H9 (cell line): ENCODE measurements at regions not wholly inside any gene's neighbourhood (a gene's known extent, or its start where the extent isn't known, plus 50 kb on each side); places are given as distances from the start of the nearest gene placed in this dataset.

ENCODE experiments used
- DNase-seq: peaks from one replicate; pipeline ENCODE4 v3.0.0-alpha.2; 2017
- H2AFZ ChIP-seq: one replicate; pipeline ENCODE4 v1.6.1; 2013; ENCODE audit warnings: mild to moderate bottlenecking, low read length, control low read depth, moderate library complexity
- H2AK5ac ChIP-seq: 2 replicates; pipeline ENCODE4 v1.6.1; 2013; ENCODE audit warnings: low read length, control low read depth, mixed read lengths; ENCODE audit not compliant: insufficient read length
- H2BK120ac ChIP-seq: one replicate; pipeline ENCODE4 v1.6.1; 2013; ENCODE audit warnings: low read depth, mild to moderate bottlenecking, low read length, control low read depth, inconsistent platforms; ENCODE audit not compliant: poor library complexity, severe bottlenecking
- H2BK12ac ChIP-seq: 2 replicates; pipeline ENCODE4 v1.6.1; 2013; ENCODE audit warnings: low read length, control low read depth, mixed read lengths, low read depth; ENCODE audit not compliant: insufficient read length
- H2BK15ac ChIP-seq: 2 replicates; pipeline ENCODE4 v1.6.1; 2013; ENCODE audit warnings: low read depth, low read length, control low read depth
- H2BK20ac ChIP-seq: one replicate; pipeline ENCODE4 v1.6.1; 2013; ENCODE audit warnings: low read depth, mild to moderate bottlenecking, low read length, control low read depth, inconsistent platforms; ENCODE audit not compliant: poor library complexity, severe bottlenecking
- H2BK5ac ChIP-seq: 2 replicates; pipeline ENCODE4 v1.6.1; 2013; ENCODE audit warnings: low read length, control low read depth, mixed read lengths; ENCODE audit not compliant: insufficient read length
- H3K14ac ChIP-seq: 2 replicates; pipeline ENCODE4 v1.6.1; 2013; ENCODE audit warnings: low read length, control low read depth; ENCODE audit not compliant: insufficient read depth
- H3K18ac ChIP-seq: 2 replicates; pipeline ENCODE4 v1.6.1; 2013; ENCODE audit warnings: low read depth, mild to moderate bottlenecking, mixed read lengths, low read length, control low read depth; ENCODE audit not compliant: insufficient read length
- H3K23ac ChIP-seq: 2 replicates; pipeline ENCODE4 v1.6.1; 2013; ENCODE audit warnings: low read length, control low read depth, mixed read lengths, low read depth; ENCODE audit not compliant: insufficient read length
- H3K23me2 ChIP-seq: 2 replicates; pipeline ENCODE4 v1.6.1; 2013; ENCODE audit warnings: low read depth, mild to moderate bottlenecking, mixed read lengths, low read length, control low read depth; ENCODE audit not compliant: insufficient read length, poor library complexity, severe bottlenecking
- H3K27ac ChIP-seq: 2 replicates; pipeline ENCODE4 v1.5.1; 2013; ENCODE audit warnings: low read length, control low read depth, mixed read lengths, low read depth; ENCODE audit not compliant: insufficient read length
- H3K27me3 ChIP-seq: 2 replicates; pipeline ENCODE4 v1.6.1; 2013; ENCODE audit warnings: low read length, control low read depth, inconsistent platforms; ENCODE audit not compliant: insufficient read depth
- H3K4ac ChIP-seq: 2 replicates; pipeline ENCODE4 v1.6.1; 2013; ENCODE audit warnings: low read depth, mild to moderate bottlenecking, control low read depth, inconsistent platforms, low read length, moderate library complexity
- H3K4me1 ChIP-seq: 2 replicates; pipeline ENCODE4 v1.6.1; 2013; ENCODE audit warnings: low read length, control low read depth, inconsistent platforms; ENCODE audit not compliant: insufficient read depth
- H3K4me2 ChIP-seq: 2 replicates; pipeline ENCODE4 v1.6.1; 2013; ENCODE audit warnings: low read length, control low read depth, mixed read lengths; ENCODE audit not compliant: insufficient read length, insufficient read depth
- H3K56ac ChIP-seq: 2 replicates; pipeline ENCODE4 v1.6.1; 2013; ENCODE audit warnings: low read depth, mild to moderate bottlenecking, mixed read lengths, low read length, control low read depth; ENCODE audit not compliant: insufficient read length
- H3K79me1 ChIP-seq: 2 replicates; pipeline ENCODE4 v1.6.1; 2013; ENCODE audit warnings: low read depth, mild to moderate bottlenecking, moderate library complexity, low read length, control low read depth, inconsistent platforms; ENCODE audit not compliant: insufficient read depth, poor library complexity, severe bottlenecking
- H3K79me2 ChIP-seq: 2 replicates; pipeline ENCODE4 v1.6.1; 2013; ENCODE audit warnings: low read length, control low read depth, inconsistent platforms; ENCODE audit not compliant: insufficient read depth
- H3K9ac ChIP-seq: 2 replicates; pipeline ENCODE4 v1.6.1; 2013; ENCODE audit warnings: low read length, control low read depth, mixed read lengths; ENCODE audit not compliant: insufficient read length; ENCODE audit errors: extremely low read depth
- H3K9me3 ChIP-seq: one replicate; pipeline ENCODE4 v1.6.1; 2013; ENCODE audit warnings: low read depth, low read length, inconsistent platforms; ENCODE audit not compliant: control insufficient read depth
- H3T11ph ChIP-seq: one replicate; pipeline ENCODE4 v1.6.1; 2013; ENCODE audit warnings: mild to moderate bottlenecking, low read length, control low read depth, inconsistent platforms
- H4K20me1 ChIP-seq: one replicate; pipeline ENCODE4 v1.6.1; 2013; ENCODE audit not compliant: control insufficient read depth, insufficient read length, insufficient read depth
- H4K5ac ChIP-seq: 2 replicates; pipeline ENCODE4 v1.6.1; 2013; ENCODE audit warnings: low read depth, mild to moderate bottlenecking, mixed read lengths, low read length, control low read depth; ENCODE audit not compliant: insufficient read length
- H4K8ac ChIP-seq: replicated peaks from 2 replicates; pipeline ENCODE4 v1.6.1; 2013; ENCODE audit warnings: low read length, control low read depth, mixed read lengths, low read depth; ENCODE audit not compliant: insufficient read length
- H4K91ac ChIP-seq: 2 replicates; pipeline ENCODE4 v1.6.1; 2013; ENCODE audit warnings: low read depth, mild to moderate bottlenecking, moderate library complexity, mixed read lengths, low read length, control low read depth; ENCODE audit not compliant: insufficient read length
- H3K27ac Mint-ChIP-seq, 3 experiments: 2 replicates in 2 of 3; 3 replicates in 1 of 3; pipeline ENCODE4 v1.8.0; 2020 to 2021; ENCODE audit warnings: mixed read lengths in 3 of 3, mild to moderate bottlenecking in 1 of 3, moderate library complexity in 1 of 3
- H3K27me3 Mint-ChIP-seq: 2 replicates; pipeline ENCODE4 v1.8.0; 2021; ENCODE audit warnings: low read depth, mild to moderate bottlenecking, moderate library complexity, mixed read lengths
- H3K36me3 Mint-ChIP-seq, 3 experiments: 2 replicates in 2 of 3; 3 replicates in 1 of 3; pipeline ENCODE4 v1.8.0; 2020 to 2021; ENCODE audit warnings: low read depth in 3 of 3, mixed read lengths in 3 of 3; ENCODE audit not compliant: insufficient read depth in 1 of 3
- H3K4me1 Mint-ChIP-seq, 2 experiments: 2 replicates each; pipeline ENCODE4 v1.8.0; 2020; ENCODE audit warnings: mixed read lengths in 2 of 2
- H3K4me3 Mint-ChIP-seq, 2 experiments: 2 replicates in 1 of 2; 3 replicates in 1 of 2; pipeline ENCODE4 v1.8.0; 2020 to 2021; ENCODE audit warnings: mild to moderate bottlenecking in 2 of 2, mixed read lengths in 2 of 2, moderate library complexity in 1 of 2
- H3K9me3 Mint-ChIP-seq, 2 experiments: 2 replicates in 1 of 2; 3 replicates in 1 of 2; pipeline ENCODE4 v1.8.0; 2020; ENCODE audit warnings: mild to moderate bottlenecking in 2 of 2, mixed read lengths in 2 of 2, moderate library complexity in 1 of 2
- TF ChIP-seq, protein P1 (sequence below): fragments of 200-600 bp; sonication (generic); conservative IDR thresholded peaks from 3 replicates; pipeline ENCODE4 v1.8.0; 2021; ENCODE audit warnings: antibody characterized with exemption, mild to moderate bottlenecking

DNA sequence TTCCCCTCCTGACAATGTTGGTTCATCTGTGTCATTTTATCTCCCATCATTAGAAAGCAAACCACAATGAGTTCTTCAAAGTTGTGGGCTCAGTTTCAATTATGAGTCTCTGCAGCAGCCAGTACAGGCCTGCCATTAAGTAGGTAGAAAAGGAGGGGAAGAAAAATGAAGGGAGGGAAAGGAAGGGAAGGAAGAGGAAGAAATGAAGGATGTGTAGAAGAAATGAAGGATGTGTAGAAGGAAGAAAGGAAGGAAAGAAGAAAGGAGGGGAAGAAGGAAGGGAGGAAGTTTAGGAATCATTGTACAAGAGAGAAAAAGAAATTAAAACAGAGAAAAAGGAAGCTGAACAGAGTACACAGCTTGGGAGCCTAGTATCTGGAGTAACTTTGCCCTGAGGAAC lies 498.3 kb upstream of the DAB1 start:
- no peak for DNase-seq
- H2BK15ac ChIP-seq, result no peak overlapping the region
- no peak overlapping the region for H2BK120ac ChIP-seq
- H3K4ac ChIP-seq, result no peak overlapping the region
- H2AFZ ChIP-seq, result no peak overlapping the region
- H3K14ac ChIP-seq, result no peak overlapping the region
- no peak overlapping the region for H3K56ac ChIP-seq
- no peaks in the 10 kb centered on the region for H3K9me3 ChIP-seq
- H4K8ac ChIP-seq, result no peak overlapping the region
- H2BK5ac ChIP-seq, result no peak overlapping the region
- H3K4me1 ChIP-seq, result no peaks in the 10 kb centered on the region; the same call in 1 of the 2 replicates
- no peak overlapping the region for H3T11ph ChIP-seq
- no peak overlapping the region for H3K27ac ChIP-seq
- no peaks in the 10 kb centered on the region; a peak in 1 of 7 replicates for H3K36me3 Mint-ChIP-seq
- H3K23me2 ChIP-seq, result no peaks in the 10 kb centered on the region
- no peaks in the 10 kb centered on the region for H3K79me2 ChIP-seq
- no peak overlapping the region for H3K4me2 ChIP-seq
- no peak overlapping the region for H2AK5ac ChIP-seq
- no peak overlapping the region for H3K4me3 Mint-ChIP-seq
- H3K18ac ChIP-seq, result no peak overlapping the region
- no peaks in the 10 kb centered on the region for H4K20me1 ChIP-seq
- peak overlapping the region in 1 of 3 experiments; percentile 32; a peak in 2 of 7 replicates for H3K27ac Mint-ChIP-seq
- H2BK12ac ChIP-seq, result no peak overlapping the region
- H4K5ac ChIP-seq, result no peak overlapping the region
- H3K4me1 Mint-ChIP-seq, result peaks cover 8 to 9% of the 10 kb centered on the region in 2 experiments
- no peak overlapping the region for H2BK20ac ChIP-seq
- TF ChIP-seq, protein P1, sequence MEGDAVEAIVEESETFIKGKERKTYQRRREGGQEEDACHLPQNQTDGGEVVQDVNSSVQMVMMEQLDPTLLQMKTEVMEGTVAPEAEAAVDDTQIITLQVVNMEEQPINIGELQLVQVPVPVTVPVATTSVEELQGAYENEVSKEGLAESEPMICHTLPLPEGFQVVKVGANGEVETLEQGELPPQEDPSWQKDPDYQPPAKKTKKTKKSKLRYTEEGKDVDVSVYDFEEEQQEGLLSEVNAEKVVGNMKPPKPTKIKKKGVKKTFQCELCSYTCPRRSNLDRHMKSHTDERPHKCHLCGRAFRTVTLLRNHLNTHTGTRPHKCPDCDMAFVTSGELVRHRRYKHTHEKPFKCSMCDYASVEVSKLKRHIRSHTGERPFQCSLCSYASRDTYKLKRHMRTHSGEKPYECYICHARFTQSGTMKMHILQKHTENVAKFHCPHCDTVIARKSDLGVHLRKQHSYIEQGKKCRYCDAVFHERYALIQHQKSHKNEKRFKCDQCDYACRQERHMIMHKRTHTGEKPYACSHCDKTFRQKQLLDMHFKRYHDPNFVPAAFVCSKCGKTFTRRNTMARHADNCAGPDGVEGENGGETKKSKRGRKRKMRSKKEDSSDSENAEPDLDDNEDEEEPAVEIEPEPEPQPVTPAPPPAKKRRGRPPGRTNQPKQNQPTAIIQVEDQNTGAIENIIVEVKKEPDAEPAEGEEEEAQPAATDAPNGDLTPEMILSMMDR, result no peak
- no peaks in the 10 kb centered on the region for H3K9me3 Mint-ChIP-seq
- H3K79me1 ChIP-seq, result no peaks in the 10 kb centered on the region
- H4K91ac ChIP-seq, result no peak overlapping the region
- no peaks in the 10 kb centered on the region for H3K27me3 ChIP-seq
- H3K23ac ChIP-seq, result no peak overlapping the region
- H3K9ac ChIP-seq, result no peak overlapping the region
- H3K27me3 Mint-ChIP-seq, result no peaks in the 10 kb centered on the region
